GM12865 (cell line): ENCODE measurements at regions not wholly inside any gene's neighbourhood (a gene's known extent, or its start where the extent isn't known, plus 50 kb on each side); places are given as distances from the start of the nearest gene placed in this dataset.
A peak's percentile ranks its signal among the peaks of the same experiment; 100 is the strongest.

Experiments
- DNase-seq: peaks from one replicate; pipeline ENCODE4 v3.0.0; 2010; ENCODE audit warnings: low read depth
- H3K4me3 ChIP-seq: 2 replicates; pipeline ENCODE4 v1.5.1; 2011; ENCODE audit warnings: mild to moderate bottlenecking, low read depth, low read length, control low read depth
- TF ChIP-seq, protein P1 (sequence below): IDR thresholded peaks from 2 replicates; pipeline ENCODE4 v1.5.1; 2011; ENCODE audit warnings: low read length, control low read depth, low read depth, inconsistent platforms; ENCODE audit not compliant: insufficient read depth; ENCODE audit errors: missing control alignments

GRCh38 chr7:130902755-130903357 lies 168.8 kb upstream of the KLF14 start:
- no peak overlapping the region for H3K4me3 ChIP-seq
- no peak for DNase-seq
- TF ChIP-seq, protein P1, sequence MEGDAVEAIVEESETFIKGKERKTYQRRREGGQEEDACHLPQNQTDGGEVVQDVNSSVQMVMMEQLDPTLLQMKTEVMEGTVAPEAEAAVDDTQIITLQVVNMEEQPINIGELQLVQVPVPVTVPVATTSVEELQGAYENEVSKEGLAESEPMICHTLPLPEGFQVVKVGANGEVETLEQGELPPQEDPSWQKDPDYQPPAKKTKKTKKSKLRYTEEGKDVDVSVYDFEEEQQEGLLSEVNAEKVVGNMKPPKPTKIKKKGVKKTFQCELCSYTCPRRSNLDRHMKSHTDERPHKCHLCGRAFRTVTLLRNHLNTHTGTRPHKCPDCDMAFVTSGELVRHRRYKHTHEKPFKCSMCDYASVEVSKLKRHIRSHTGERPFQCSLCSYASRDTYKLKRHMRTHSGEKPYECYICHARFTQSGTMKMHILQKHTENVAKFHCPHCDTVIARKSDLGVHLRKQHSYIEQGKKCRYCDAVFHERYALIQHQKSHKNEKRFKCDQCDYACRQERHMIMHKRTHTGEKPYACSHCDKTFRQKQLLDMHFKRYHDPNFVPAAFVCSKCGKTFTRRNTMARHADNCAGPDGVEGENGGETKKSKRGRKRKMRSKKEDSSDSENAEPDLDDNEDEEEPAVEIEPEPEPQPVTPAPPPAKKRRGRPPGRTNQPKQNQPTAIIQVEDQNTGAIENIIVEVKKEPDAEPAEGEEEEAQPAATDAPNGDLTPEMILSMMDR, result no peak

DNA sequence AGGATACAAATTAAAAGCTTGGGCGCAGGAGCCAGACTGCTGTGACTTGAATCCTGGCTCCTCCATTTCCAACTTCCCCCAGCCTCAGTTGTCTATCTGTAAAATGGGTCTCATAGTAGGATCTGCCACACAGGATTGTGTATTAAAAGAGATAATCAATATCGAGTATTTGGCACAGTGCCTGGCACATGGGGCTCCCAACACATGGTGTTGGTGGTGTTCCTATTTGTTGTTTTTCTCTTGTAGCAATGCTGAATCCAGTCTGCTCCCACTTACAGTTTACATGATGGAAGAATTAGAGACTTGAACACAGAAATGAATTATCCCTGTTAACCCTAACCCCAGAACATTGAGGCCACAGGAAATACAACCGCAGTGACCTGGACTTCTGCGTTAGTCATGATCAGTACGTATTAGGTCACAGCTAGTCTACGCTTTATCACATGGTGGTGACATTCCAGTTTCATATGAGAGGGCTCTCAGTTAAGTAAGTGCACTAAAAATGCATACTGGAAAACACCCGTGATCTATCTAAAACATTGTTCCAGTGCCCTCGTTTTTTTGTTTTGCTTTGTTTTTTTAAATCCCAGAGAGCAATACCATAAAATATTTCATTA lies 169.5 kb upstream of the KLF14 start:
- TF ChIP-seq, protein P1, result no peak
- DNase-seq, result peak; percentile 72
- H3K4me3 ChIP-seq, result no peak overlapping the region

DNA sequence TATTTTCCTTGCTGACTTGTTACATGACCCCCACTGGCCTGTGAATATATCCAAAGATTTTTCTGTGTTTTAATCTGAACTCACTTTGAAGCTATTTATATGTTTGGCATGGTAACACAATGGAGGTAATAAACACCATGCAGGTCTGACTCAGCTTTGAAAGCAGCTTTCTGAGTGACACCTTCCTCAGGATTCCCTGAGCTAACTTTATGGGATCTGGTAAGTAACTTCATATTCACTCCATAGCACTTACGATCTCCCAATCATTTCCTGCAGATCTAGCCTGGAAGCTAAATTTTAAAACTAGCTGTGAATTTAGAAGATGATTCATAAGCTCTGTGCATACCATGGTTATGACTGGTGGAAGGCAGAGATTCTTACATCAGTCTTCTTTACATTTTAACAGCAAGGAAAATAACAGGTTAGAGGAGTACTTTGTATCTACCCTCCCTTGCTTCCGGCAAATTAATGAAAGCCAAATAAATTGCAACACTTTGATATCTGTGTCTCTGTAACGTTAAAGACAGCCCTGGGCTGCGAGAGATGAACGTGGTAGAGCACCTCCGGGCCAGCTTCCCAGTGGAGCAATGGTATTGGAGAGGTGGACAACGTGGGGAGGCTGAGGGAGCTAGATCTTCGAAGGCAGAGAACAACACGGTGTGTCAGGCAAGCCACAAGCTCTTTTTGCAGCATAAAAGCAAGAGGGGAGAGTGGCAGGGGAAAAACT lies 170.2 kb upstream of the KLF14 start:
- no peak overlapping the region for H3K4me3 ChIP-seq
- TF ChIP-seq, protein P1, result no peak
- no peak for DNase-seq

- TF ChIP-seq, protein P1, result no peak
- DNase-seq, result no peak
- H3K4me3 ChIP-seq, result no peak overlapping the region
Observed at GRCh38 chr7:130904792-130905191, 170.8 kb upstream of the KLF14 start.

DNA sequence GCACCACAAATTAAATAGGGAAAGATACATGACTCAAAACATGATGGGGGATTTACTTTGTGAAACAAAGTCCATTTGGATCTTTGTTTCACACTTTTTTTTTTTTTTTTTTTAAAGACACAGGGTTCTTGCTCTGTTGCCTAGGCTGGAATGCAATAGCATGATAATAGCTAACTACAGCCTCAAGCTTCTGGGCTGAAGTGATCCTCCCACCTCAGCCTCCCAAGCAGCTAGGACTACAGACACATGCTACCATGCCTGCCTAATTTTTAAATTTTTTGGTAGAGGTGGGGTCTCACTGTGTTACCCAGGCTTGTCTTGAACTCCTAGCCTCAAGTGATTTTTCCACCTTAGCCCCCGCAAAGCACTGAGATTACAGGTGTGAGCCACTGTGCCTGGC lies 172.6 kb upstream of the KLF14 start:
- no peak overlapping the region for H3K4me3 ChIP-seq
- TF ChIP-seq, protein P1, result no peak
- no peak for DNase-seq

DNA sequence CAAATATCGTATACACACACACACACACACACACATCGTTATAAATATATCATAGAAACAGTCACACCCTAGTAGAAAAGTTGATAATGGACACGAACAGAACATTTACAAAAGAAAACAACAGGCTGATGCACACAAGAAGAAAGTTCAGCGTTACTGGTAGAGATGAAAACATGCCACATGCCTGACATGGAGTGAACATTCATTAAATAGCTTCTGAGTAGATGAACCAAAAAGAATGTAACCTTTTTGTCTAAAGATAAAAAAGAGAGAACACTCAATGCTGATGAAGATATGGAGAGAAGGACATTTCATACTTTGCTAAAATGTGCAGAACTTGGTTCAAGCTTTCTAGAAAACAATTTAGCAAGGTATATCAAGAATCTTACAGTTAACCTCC lies 173.4 kb upstream of the KLF14 start:
- no peak overlapping the region for H3K4me3 ChIP-seq
- no peak for DNase-seq
- TF ChIP-seq, protein P1, result no peak
